ENCODE measurements at regions not wholly inside any gene's neighbourhood (a gene's known extent, or its start where the extent isn't known, plus 50 kb on each side); places are given as distances from the start of the nearest gene placed in this dataset.
A peak's percentile ranks its signal among the peaks of the same experiment; 100 is the strongest.

GRCh38 chr1:81114191-81114590 is 686.5 kb upstream of the ADGRL2 start (continued):
- TF ChIP-seq CHD7 (IDR thresholded peaks at IDR 0.05; ENCODE audit: insufficient replicate concordance, low read length): peak; percentile 44
- TF ChIP-seq CTCF (IDR thresholded peaks at IDR 0.05; ENCODE audit: control extremely low read depth in 1 of 3, insufficient read depth in 1 of 3, low read depth in 1 of 3, low read length in 3 of 3): peak in 2 of 3 experiments; percentile 14 to 30; a peak in 2 of 4 replicates
- TF ChIP-seq YY1 (IDR thresholded peaks at IDR 0.05; ENCODE audit: low read depth, low read length): no peak
- TF ChIP-seq ZNF274 (IDR thresholded peaks at IDR 0.05; ENCODE audit: borderline replicate concordance, extremely low read depth, low read length): no peak

All from H1 (cell line).